Kidney (tissue), 13 donors: ENCODE measurements at regions not wholly inside any gene's neighbourhood (a gene's known extent, or its start where the extent isn't known, plus 50 kb on each side); places are given as distances from the start of the nearest gene placed in this dataset.

Experiments used
- DNase-seq, 5 donors: peaks; one replicate each; pipeline ENCODE4 v3.0.0-alpha.2; 2013 to 2020
- FAIRE-seq: peaks from 2 replicates; lab custom pipeline; 2012; peaks lifted over from hg19 to GRCh38; lab: Jason Lieb, UNC
- H3K27ac ChIP-seq, 2 donors: one replicate each; pipeline ENCODE4 v1.7.0; 2013; ENCODE audit warnings: low read depth in 2 of 2, low read length in 2 of 2, inconsistent platforms in 1 of 2
- H3K27me3 ChIP-seq: one replicate; pipeline ENCODE4 v1.7.1; 2013; ENCODE audit warnings: low read length, inconsistent platforms; ENCODE audit not compliant: control insufficient read depth, insufficient read depth
- H3K36me3 ChIP-seq, 3 donors: one replicate each; pipeline versions ENCODE4 v1.7.0 to v1.7.1; 2013; ENCODE audit warnings: low read length in 3 of 3, control low read depth in 1 of 3, inconsistent platforms in 1 of 3; ENCODE audit not compliant: insufficient read depth in 3 of 3, control insufficient read depth in 2 of 3
- H3K4me1 ChIP-seq, 3 donors: one replicate each; pipeline versions ENCODE4 v1.7.0 to v1.7.1; 2013; ENCODE audit warnings: low read length in 3 of 3, inconsistent platforms in 1 of 3, low read depth in 1 of 3; ENCODE audit not compliant: control insufficient read depth in 2 of 3, insufficient read depth in 2 of 3
- H3K4me3 ChIP-seq, 3 donors: one replicate each; pipeline versions ENCODE4 v1.7.0 to v1.8.1; 2013; ENCODE audit warnings: low read length in 3 of 3, control low read depth in 1 of 3, inconsistent platforms in 1 of 3
- H3K9ac ChIP-seq, 3 donors: one replicate each; pipeline versions ENCODE4 v1.7.0 to v1.7.1; 2013; ENCODE audit warnings: low read length in 3 of 3, control low read depth in 1 of 3, inconsistent platforms in 1 of 3
- H3K9me3 ChIP-seq, 3 donors: one replicate each; pipeline versions ENCODE4 v1.7.0 to v1.7.1; 2013; ENCODE audit warnings: low read length in 3 of 3, control low read depth in 1 of 3, inconsistent platforms in 1 of 3; ENCODE audit not compliant: control insufficient read depth in 2 of 3, insufficient read depth in 1 of 3
- CTCF ChIP-seq: IDR thresholded peaks from 3 replicates; pipeline ENCODE4 v1.5.1; 2012; ENCODE audit warnings: mild to moderate bottlenecking, moderate library complexity, borderline replicate concordance; ENCODE audit not compliant: insufficient read depth; ENCODE audit errors: extremely low read depth
- intact Hi-C: fragments of 100-400 bp; cut with DNase I; formaldehyde crosslinking; loops from one replicate; pipeline ENCODE4 v1.11.1; 2022
- donor health status: control.
- donor health status: control.
- donor health status: control.
- donor health status: control.
- donor health status: control.
- donor health status: DM: yes; HTN: yes; CAD: no.
- donor health status: Normal renal cell carcinoma (clear cell type).

- TF ChIP-seq CTCF: no peak
- Histone ChIP-seq H3K27me3 (no peaks in the 10 kb centered on the region), H3K36me3 (no peaks in the 10 kb centered on the region), H3K27ac (no peak overlapping the region), H3K9me3 (no peaks in the 10 kb centered on the region), H3K4me3 (no peak overlapping the region), H3K4me1 (peaks cover 0 to 7% (median 0%) of the 10 kb centered on the region in 3 donors), H3K9ac (no peak overlapping the region)
- DNase-seq (peak in 3 of 5 donors; percentile 35 to 92 (median 91)), FAIRE-seq (no peak)
- intact Hi-C loops: no loop called here
Measured at GRCh38 chr7:33669251-33669670, 236.1 kb upstream of the BMPER start.

- Histone ChIP-seq H3K4me1 (peaks cover 0 to 7% (median 0%) of the 10 kb centered on the region in 3 donors), H3K27me3 (no peaks in the 10 kb centered on the region), H3K27ac (no peak overlapping the region), H3K9me3 (no peaks in the 10 kb centered on the region), H3K4me3 (no peak overlapping the region), H3K36me3 (no peaks in the 10 kb centered on the region), H3K9ac (no peak overlapping the region)
- TF ChIP-seq CTCF: no peak
- peak in 4 of 5 donors; percentile 51 to 87 (median 68) for DNase-seq
- no peak for FAIRE-seq
- intact Hi-C loops: no loop called here
Measured at GRCh38 chr7:33671531-33672262, 233.6 kb upstream of the BMPER start.

GRCh38 chr7:33673029-33673700 lies 232.2 kb upstream of the BMPER start:
- H3K9ac ChIP-seq: no peak overlapping the region
- H3K27ac ChIP-seq: no peak overlapping the region
- TF ChIP-seq CTCF: no peak
- no peak for FAIRE-seq
- H3K27me3 ChIP-seq: no peaks in the 10 kb centered on the region
- no peak overlapping the region for H3K4me3 ChIP-seq
- H3K36me3 ChIP-seq: no peaks in the 10 kb centered on the region
- no peak for DNase-seq
- H3K9me3 ChIP-seq: no peaks in the 10 kb centered on the region
- intact Hi-C loops: no loop called here
- H3K4me1 ChIP-seq: peaks cover 0 to 7% (median 0%) of the 10 kb centered on the region in 3 donors
